HepG2 (cell line): ENCODE measurements at regions not wholly inside any gene's neighbourhood (a gene's known extent, or its start where the extent isn't known, plus 50 kb on each side); places are given as distances from the start of the nearest gene placed in this dataset.

Experiments used
- ADNP ChIP-seq: sonication (generic); formaldehyde crosslinking; IDR thresholded peaks from 2 replicates; pipeline ENCODE4 v1.4.0; 2020; ENCODE audit warnings: missing genetic modification reagents
- ARNT2 ChIP-seq: sonication (generic); formaldehyde crosslinking; IDR thresholded peaks from 2 replicates; pipeline ENCODE4 v1.8.0; 2022; ENCODE audit warnings: mild to moderate bottlenecking, low read depth, missing genetic modification reagents, moderate library complexity
- ATF3 ChIP-seq: sonication (generic); formaldehyde crosslinking; IDR thresholded peaks from 2 replicates; pipeline ENCODE4 v1.4.0; 2020; ENCODE audit warnings: missing genetic modification reagents
- CCAR2 ChIP-seq: fragments of 200-400 bp; formaldehyde crosslinking; optimal IDR thresholded peaks from 2 replicates; pipeline ENCODE3; 2018; ENCODE audit warnings: low read depth, mild to moderate bottlenecking, low read length, moderate library complexity
- CTCF ChIP-seq: sonication (generic); formaldehyde crosslinking; IDR thresholded peaks from 2 replicates; pipeline ENCODE4 v1.5.0; 2020; ENCODE audit warnings: mild to moderate bottlenecking, missing genetic modification reagents, moderate library complexity
- EZH2 ChIP-seq: conservative IDR thresholded peaks from 2 replicates; pipeline ENCODE4 v1.6.1; 2012; ENCODE audit warnings: mild to moderate bottlenecking, low read depth, low read length, moderate library complexity
- NFRKB ChIP-seq: fragments of 450-650 bp; IDR thresholded peaks from 2 replicates; pipeline ENCODE4 v1.6.1; 2017
- NPAS2 ChIP-seq: sonication (generic); formaldehyde crosslinking; IDR thresholded peaks from 2 replicates; pipeline ENCODE4 v1.8.0; 2022; ENCODE audit warnings: mild to moderate bottlenecking, missing genetic modification reagents, borderline replicate concordance
- PCBP1 ChIP-seq: fragments of 200-400 bp; formaldehyde crosslinking; IDR thresholded peaks from 2 replicates; pipeline ENCODE4 v1.6.1; 2017; ENCODE audit warnings: mild to moderate bottlenecking, low read depth, low read length, borderline replicate concordance
- POLR2A ChIP-seq, 2 experiments: IDR thresholded peaks; 2 replicates each; pipeline ENCODE4 v1.6.1; 2011; ENCODE audit warnings: low read depth in 2 of 2, low read length in 2 of 2, mild to moderate bottlenecking in 1 of 2, moderate library complexity in 1 of 2; ENCODE audit not compliant: insufficient read depth in 1 of 2
- USF2 ChIP-seq, 2 experiments: sonication (generic) in 1 of 2; formaldehyde crosslinking in 1 of 2; IDR thresholded peaks; 2 replicates each; pipeline versions ENCODE4 v1.5.1 to v1.6.1; 2011 to 2020; ENCODE audit warnings: borderline replicate concordance in 1 of 2, low read depth in 1 of 2, low read length in 1 of 2, mild to moderate bottlenecking in 1 of 2, missing genetic modification reagents in 1 of 2, moderate library complexity in 1 of 2
- ZNF232 ChIP-seq: sonication (generic); formaldehyde crosslinking; IDR thresholded peaks from 2 replicates; pipeline ENCODE4 v1.4.0; 2020; ENCODE audit warnings: missing genetic modification reagents, borderline replicate concordance
- ZNF670 ChIP-seq: sonication (generic); formaldehyde crosslinking; IDR thresholded peaks from 2 replicates; pipeline ENCODE4 v1.8.0; 2022; ENCODE audit warnings: mild to moderate bottlenecking, missing genetic modification reagents, borderline replicate concordance

GRCh38 chrX:128780934-128781333 lies 728.7 kb upstream of the ACTRT1 start:
- TF ChIP-seq POLR2A (IDR thresholded peaks at IDR 0.05; ENCODE audit: insufficient read depth in 1 of 2, low read depth in 2 of 2, low read length in 2 of 2), result no peak
- no peak for TF ChIP-seq USF2 (IDR thresholded peaks at IDR 0.05; ENCODE audit: low read depth, low read length)
- TF ChIP-seq USF2 (CRISPR knock-in tag; IDR thresholded peaks at IDR 0.05; ENCODE audit: borderline replicate concordance), result no peak
- TF ChIP-seq PCBP1, result no peak
- TF ChIP-seq ZNF232 (CRISPR knock-in tag), result no peak
- TF ChIP-seq ZNF670 (CRISPR knock-in tag), result no peak
- TF ChIP-seq EZH2, result no peak
- no peak for TF ChIP-seq NPAS2 (CRISPR knock-in tag)
- no peak for TF ChIP-seq CCAR2
- no peak for TF ChIP-seq CTCF (CRISPR knock-in tag)
- no peak for TF ChIP-seq ARNT2 (CRISPR knock-in tag)
- TF ChIP-seq NFRKB, result no peak
- TF ChIP-seq ATF3, result no peak
- TF ChIP-seq ADNP (CRISPR knock-in tag), result no peak
